ENCODE measurements at regions not wholly inside any gene's neighbourhood (a gene's known extent, or its start where the extent isn't known, plus 50 kb on each side); places are given as distances from the start of the nearest gene placed in this dataset.

GRCh38 chr5:52359261-52359660 is 428.5 kb upstream of the ITGA1 start:
- TF ChIP-seq GATA3 (IDR thresholded peaks at IDR 0.05; ENCODE audit: low read depth, low read length) (no peak), GATA2 (IDR thresholded peaks at IDR 0.05; ENCODE audit: low read depth, low read length) (no peak)

GRCh38 chr5:52360985-52361384 is 426.7 kb upstream of the ITGA1 start:
- TF ChIP-seq GATA2 (IDR thresholded peaks at IDR 0.05; ENCODE audit: low read depth, low read length): no peak
- no peak for TF ChIP-seq GATA3 (IDR thresholded peaks at IDR 0.05; ENCODE audit: low read depth, low read length)

GRCh38 chr5:52374286-52374685 is 413.4 kb upstream of the ITGA1 start:
- TF ChIP-seq GATA2 (IDR thresholded peaks at IDR 0.05; ENCODE audit: low read depth, low read length) (no peak), GATA3 (IDR thresholded peaks at IDR 0.05; ENCODE audit: low read depth, low read length) (no peak)

- no peak for TF ChIP-seq GATA3 (IDR thresholded peaks at IDR 0.05; ENCODE audit: low read depth, low read length)
- TF ChIP-seq GATA2 (IDR thresholded peaks at IDR 0.05; ENCODE audit: low read depth, low read length): no peak
Observed at GRCh38 chr5:52375969-52376368, 411.7 kb upstream of the ITGA1 start.

GRCh38 chr5:52376592-52376991 is 411.1 kb upstream of the ITGA1 start:
- TF ChIP-seq GATA2 (IDR thresholded peaks at IDR 0.05; ENCODE audit: low read depth, low read length) (no peak), GATA3 (IDR thresholded peaks at IDR 0.05; ENCODE audit: low read depth, low read length) (no peak)

- TF ChIP-seq GATA3 (IDR thresholded peaks at IDR 0.05; ENCODE audit: low read depth, low read length): no peak
Observed at GRCh38 chr5:52378237-52378636, 409.5 kb upstream of the ITGA1 start.

- TF ChIP-seq GATA3 (IDR thresholded peaks at IDR 0.05; ENCODE audit: low read depth, low read length) (no peak), GATA2 (IDR thresholded peaks at IDR 0.05; ENCODE audit: low read depth, low read length) (no peak)
Observed at GRCh38 chr5:52388349-52388748, 399.4 kb upstream of the ITGA1 start.

- no peak for TF ChIP-seq GATA3 (IDR thresholded peaks at IDR 0.05; ENCODE audit: low read depth, low read length)
- no peak for TF ChIP-seq GATA2 (IDR thresholded peaks at IDR 0.05; ENCODE audit: low read depth, low read length)
Observed at GRCh38 chr5:52392321-52392720, 395.4 kb upstream of the ITGA1 start.

GRCh38 chr5:52409835-52410234 is 377.9 kb upstream of the ITGA1 start:
- TF ChIP-seq GATA3 (IDR thresholded peaks at IDR 0.05; ENCODE audit: low read depth, low read length) (no peak), GATA2 (IDR thresholded peaks at IDR 0.05; ENCODE audit: low read depth, low read length) (no peak)

- TF ChIP-seq GATA2 (IDR thresholded peaks at IDR 0.05; ENCODE audit: low read depth, low read length) (no peak), GATA3 (IDR thresholded peaks at IDR 0.05; ENCODE audit: low read depth, low read length) (no peak)
Observed at GRCh38 chr5:52419357-52419756, 368.4 kb upstream of the ITGA1 start.

GRCh38 chr5:52427615-52428014 is 360.1 kb upstream of the ITGA1 start:
- TF ChIP-seq GATA2 (IDR thresholded peaks at IDR 0.05; ENCODE audit: low read depth, low read length) (no peak), GATA3 (IDR thresholded peaks at IDR 0.05; ENCODE audit: low read depth, low read length) (no peak)

- TF ChIP-seq GATA3 (IDR thresholded peaks at IDR 0.05; ENCODE audit: low read depth, low read length): no peak
- TF ChIP-seq GATA2 (IDR thresholded peaks at IDR 0.05; ENCODE audit: low read depth, low read length): no peak
Observed at GRCh38 chr5:52428977-52429489, 358.7 kb upstream of the ITGA1 start.

- TF ChIP-seq GATA3 (IDR thresholded peaks at IDR 0.05; ENCODE audit: low read depth, low read length): no peak
- TF ChIP-seq GATA2 (IDR thresholded peaks at IDR 0.05; ENCODE audit: low read depth, low read length): no peak
Observed at GRCh38 chr5:52441768-52442167, 345.9 kb upstream of the ITGA1 start.

- TF ChIP-seq GATA2 (IDR thresholded peaks at IDR 0.05; ENCODE audit: low read depth, low read length) (no peak), GATA3 (IDR thresholded peaks at IDR 0.05; ENCODE audit: low read depth, low read length) (no peak)
Observed at GRCh38 chr5:52443187-52443586, 344.5 kb upstream of the ITGA1 start.

- TF ChIP-seq GATA2 (IDR thresholded peaks at IDR 0.05; ENCODE audit: low read depth, low read length) (no peak), GATA3 (IDR thresholded peaks at IDR 0.05; ENCODE audit: low read depth, low read length) (no peak)
Observed at GRCh38 chr5:52448111-52448510, 339.6 kb upstream of the ITGA1 start.

- TF ChIP-seq GATA3 (IDR thresholded peaks at IDR 0.05; ENCODE audit: low read depth, low read length) (no peak), GATA2 (IDR thresholded peaks at IDR 0.05; ENCODE audit: low read depth, low read length) (no peak)
Observed at GRCh38 chr5:52449516-52449915, 338.2 kb upstream of the ITGA1 start.

Measured in SH-SY5Y (cell line).